Chondrocyte (in vitro differentiated cells): ENCODE measurements at regions not wholly inside any gene's neighbourhood (a gene's known extent, or its start where the extent isn't known, plus 50 kb on each side); places are given as distances from the start of the nearest gene placed in this dataset.

ENCODE experiments used
- DNase-seq: peaks from one replicate; pipeline ENCODE4 v3.0.0; 2021; ENCODE audit warnings: mixed read lengths, low spot score
- H3K27ac Mint-ChIP-seq: one replicate; pipeline ENCODE4 v1.8.0; 2021; ENCODE audit warnings: mild to moderate bottlenecking, moderate library complexity, mixed read lengths; ENCODE audit not compliant: unreplicated experiment
- H3K27me3 Mint-ChIP-seq: 2 replicates; pipeline ENCODE4 v1.8.0; 2021; ENCODE audit warnings: low read depth, mixed read lengths
- H3K36me3 Mint-ChIP-seq: 2 replicates; pipeline ENCODE4 v1.8.0; 2021; ENCODE audit warnings: low read depth, mixed read lengths
- H3K4me1 Mint-ChIP-seq: 2 replicates; pipeline ENCODE4 v1.8.0; 2021; ENCODE audit warnings: low read depth, mild to moderate bottlenecking, mixed read lengths
- H3K4me3 Mint-ChIP-seq: one replicate; pipeline ENCODE4 v1.8.0; 2021; ENCODE audit warnings: mild to moderate bottlenecking, moderate library complexity, mixed read lengths; ENCODE audit not compliant: unreplicated experiment
- H3K9me3 Mint-ChIP-seq: 2 replicates; pipeline ENCODE4 v1.8.0; 2021; ENCODE audit warnings: low read depth, mixed read lengths
- TF ChIP-seq, protein P1 (sequence below): fragments of 200-600 bp; sonication (generic); IDR thresholded peaks from 2 replicates; pipeline ENCODE4 v1.5.0; 2021; ENCODE audit warnings: antibody characterized with exemption, mild to moderate bottlenecking, moderate library complexity

DNA sequence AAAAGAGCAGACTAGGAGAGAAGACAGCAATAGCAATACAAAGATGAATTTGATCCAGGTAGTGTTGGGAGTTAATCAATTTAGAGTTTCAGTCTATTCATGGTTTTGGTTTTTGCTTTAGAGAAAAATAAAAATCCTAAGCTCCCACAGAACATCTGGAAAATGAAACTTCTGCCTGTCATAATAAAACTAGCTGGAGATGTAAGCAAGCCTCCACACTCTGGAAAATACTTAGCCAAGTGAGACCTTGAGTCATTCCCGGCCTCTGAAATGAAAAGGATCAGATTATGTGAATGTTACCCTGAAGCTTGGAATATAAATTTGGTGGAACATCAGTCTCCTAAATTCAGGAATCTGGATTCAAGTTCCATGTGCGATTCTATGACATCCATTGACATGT, 485.6 kb upstream of the SPRED2 start:
- Mint-ChIP-seq H3K27me3 (peaks cover 14% of the 10 kb centered on the region), H3K27ac (no peak overlapping the region), H3K4me1 (no peaks in the 10 kb centered on the region), H3K9me3 (peaks cover 3% of the 10 kb centered on the region), H3K36me3 (no peaks in the 10 kb centered on the region), H3K4me3 (no peak overlapping the region)
- DNase-seq: no peak
- TF ChIP-seq, protein P1, sequence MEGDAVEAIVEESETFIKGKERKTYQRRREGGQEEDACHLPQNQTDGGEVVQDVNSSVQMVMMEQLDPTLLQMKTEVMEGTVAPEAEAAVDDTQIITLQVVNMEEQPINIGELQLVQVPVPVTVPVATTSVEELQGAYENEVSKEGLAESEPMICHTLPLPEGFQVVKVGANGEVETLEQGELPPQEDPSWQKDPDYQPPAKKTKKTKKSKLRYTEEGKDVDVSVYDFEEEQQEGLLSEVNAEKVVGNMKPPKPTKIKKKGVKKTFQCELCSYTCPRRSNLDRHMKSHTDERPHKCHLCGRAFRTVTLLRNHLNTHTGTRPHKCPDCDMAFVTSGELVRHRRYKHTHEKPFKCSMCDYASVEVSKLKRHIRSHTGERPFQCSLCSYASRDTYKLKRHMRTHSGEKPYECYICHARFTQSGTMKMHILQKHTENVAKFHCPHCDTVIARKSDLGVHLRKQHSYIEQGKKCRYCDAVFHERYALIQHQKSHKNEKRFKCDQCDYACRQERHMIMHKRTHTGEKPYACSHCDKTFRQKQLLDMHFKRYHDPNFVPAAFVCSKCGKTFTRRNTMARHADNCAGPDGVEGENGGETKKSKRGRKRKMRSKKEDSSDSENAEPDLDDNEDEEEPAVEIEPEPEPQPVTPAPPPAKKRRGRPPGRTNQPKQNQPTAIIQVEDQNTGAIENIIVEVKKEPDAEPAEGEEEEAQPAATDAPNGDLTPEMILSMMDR: no peak

DNA sequence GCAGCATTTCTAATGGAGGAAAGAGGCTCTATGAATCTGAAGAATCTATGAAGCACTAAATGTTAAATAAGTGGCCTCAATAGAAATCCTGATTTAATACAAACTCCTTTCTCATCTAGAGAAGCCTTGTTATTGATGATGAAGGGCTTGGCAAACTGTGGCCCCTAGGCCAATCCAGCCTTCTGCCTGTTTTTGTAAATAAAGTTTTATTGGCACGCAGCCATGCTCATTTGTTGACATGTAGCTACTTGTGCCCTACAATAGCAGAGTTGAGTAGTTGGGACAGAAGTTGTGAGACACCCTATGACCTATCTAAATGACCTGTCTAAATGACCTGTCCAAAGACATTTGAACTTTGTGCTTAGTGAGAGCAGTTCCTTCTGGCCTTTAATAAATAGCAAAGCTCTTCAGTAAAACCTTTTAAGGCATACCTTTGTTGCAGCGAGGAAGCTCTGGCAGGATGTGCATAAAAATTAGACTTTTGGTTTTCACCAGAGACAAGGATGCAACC, 484.4 kb upstream of the SPRED2 start:
- Mint-ChIP-seq H3K27ac (no peak overlapping the region), H3K9me3 (peaks cover 3% of the 10 kb centered on the region), H3K4me3 (no peak overlapping the region), H3K36me3 (no peaks in the 10 kb centered on the region), H3K4me1 (no peaks in the 10 kb centered on the region), H3K27me3 (peaks cover 8% of the 10 kb centered on the region)
- TF ChIP-seq, protein P1: no peak
- DNase-seq: no peak

DNA sequence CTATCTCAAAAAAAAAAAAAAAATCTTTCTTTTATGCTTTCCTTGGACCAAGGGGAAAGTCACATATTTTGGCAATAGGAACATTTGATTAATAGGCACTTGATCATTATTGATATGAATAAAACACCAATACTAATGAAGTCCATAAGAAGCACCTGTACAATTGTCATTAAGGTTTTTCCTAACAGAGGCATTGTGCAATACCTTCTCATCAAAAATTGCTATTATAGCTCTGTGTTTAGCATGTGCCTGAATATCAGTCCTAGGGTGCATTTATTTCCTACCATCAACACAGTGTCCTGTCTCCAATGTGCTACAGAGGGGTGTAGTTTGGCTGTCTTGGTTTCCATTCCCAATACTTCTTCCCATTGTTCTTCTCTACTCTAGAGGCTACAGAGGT, 483.8 kb upstream of the SPRED2 start:
- TF ChIP-seq, protein P1: no peak
- H3K27ac Mint-ChIP-seq: no peak overlapping the region

DNA sequence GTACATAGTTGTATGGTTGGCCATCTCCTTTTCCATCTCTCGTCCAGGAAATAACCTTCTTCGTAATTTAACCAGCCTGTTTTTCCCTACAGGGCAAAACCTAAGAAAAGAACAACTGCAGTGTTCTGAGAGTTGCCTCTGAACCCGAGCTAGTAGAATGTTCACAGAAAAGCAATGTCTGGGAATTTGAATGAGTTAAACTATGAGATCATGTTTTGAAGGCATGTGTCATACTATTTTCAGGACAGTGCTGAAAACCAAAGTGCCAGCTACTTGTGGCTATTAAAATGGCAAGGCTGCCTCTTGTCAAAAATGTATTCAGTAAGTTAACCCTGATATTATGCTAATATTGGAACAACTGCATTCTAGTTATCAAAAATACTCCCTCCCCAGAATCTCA, 482.9 kb upstream of the SPRED2 start:
- peaks cover 3% of the 10 kb centered on the region for H3K9me3 Mint-ChIP-seq
- no peak overlapping the region for H3K27ac Mint-ChIP-seq
- DNase-seq: no peak
- TF ChIP-seq, protein P1: no peak
- H3K4me3 Mint-ChIP-seq: no peak overlapping the region
- H3K27me3 Mint-ChIP-seq: peaks cover 8% of the 10 kb centered on the region
- peaks cover 7% of the 10 kb centered on the region for H3K4me1 Mint-ChIP-seq
- H3K36me3 Mint-ChIP-seq: no peaks in the 10 kb centered on the region

More for the DNA sequence above, 483.8 kb upstream of the SPRED2 start:
- Mint-ChIP-seq H3K36me3 (no peaks in the 10 kb centered on the region), H3K4me1 (peaks cover 4% of the 10 kb centered on the region), H3K4me3 (no peak overlapping the region), H3K9me3 (peaks cover 3% of the 10 kb centered on the region), H3K27me3 (peaks cover 8% of the 10 kb centered on the region)
- DNase-seq: no peak

DNA sequence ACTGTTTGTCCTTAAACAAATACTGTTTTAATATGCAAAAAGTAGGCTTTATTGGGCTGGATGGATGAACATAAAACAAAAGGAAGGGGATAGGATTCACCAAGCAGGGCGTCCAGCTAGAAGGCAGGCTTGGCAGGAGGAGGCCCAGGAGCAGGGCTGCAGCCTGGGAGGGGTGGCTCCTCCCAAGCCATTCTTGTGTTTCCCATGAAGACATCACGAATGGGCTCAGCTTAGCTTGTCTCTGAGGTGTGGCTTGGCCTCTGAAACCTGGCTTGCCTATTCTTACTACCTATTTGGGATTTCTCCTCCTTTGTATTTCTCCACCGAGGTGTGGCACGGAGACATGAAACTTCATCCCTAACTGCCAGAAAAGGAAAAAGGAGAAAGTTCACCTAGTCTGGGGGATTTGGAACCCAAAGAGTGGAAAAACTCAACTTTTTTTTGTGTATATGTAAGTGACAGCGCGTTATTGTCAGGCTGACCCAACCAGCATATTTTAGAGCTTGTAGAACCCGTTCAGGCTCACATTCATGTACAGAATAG, 481.9 kb upstream of the SPRED2 start:
- no peak overlapping the region for H3K4me3 Mint-ChIP-seq
- TF ChIP-seq, protein P1: no peak
- H3K27me3 Mint-ChIP-seq: peaks cover 4% of the 10 kb centered on the region
- H3K36me3 Mint-ChIP-seq: no peaks in the 10 kb centered on the region
- no peak for DNase-seq
- H3K9me3 Mint-ChIP-seq: peaks cover under 1% of the 10 kb centered on the region
- no peak overlapping the region for H3K27ac Mint-ChIP-seq
- H3K4me1 Mint-ChIP-seq: peaks cover 7% of the 10 kb centered on the region
